ENCODE measurements at regions not wholly inside any gene's neighbourhood (a gene's known extent, or its start where the extent isn't known, plus 50 kb on each side); places are given as distances from the start of the nearest gene placed in this dataset.

GRCh38 chr15:46326173-46326572, 691.3 kb downstream of the SQOR start (continued):
- no peak for TF ChIP-seq ZNF687 (IDR thresholded peaks at IDR 0.05)

- POLR2A ChIA-PET, result no interaction called here
- Histone ChIP-seq H3K9ac (ENCODE audit: control insufficient read depth, insufficient read depth, low read length) (no peak overlapping the region), H3K9me3 (replicated peaks; ENCODE audit: control insufficient read depth, insufficient read depth, low read length) (no peaks in the 10 kb centered on the region), H2AFZ (ENCODE audit: control insufficient read depth, low read depth, low read length) (no peak overlapping the region), H3K27me3 (replicated peaks in 1 of 2; ENCODE audit: control insufficient read depth in 2 of 2, insufficient read depth in 2 of 2, low read length in 1 of 2) (no peaks in the 10 kb centered on the region), H3K79me2 (ENCODE audit: control insufficient read depth, insufficient read depth, low read length) (no peaks in the 10 kb centered on the region), H3K4me2 (ENCODE audit: control insufficient read depth, insufficient read depth) (no peak overlapping the region), H3K4me1 (ENCODE audit: control insufficient read depth, insufficient read depth, low read length) (no peaks in the 10 kb centered on the region), H4K20me1 (ENCODE audit: control insufficient read depth, insufficient read depth) (no peaks in the 10 kb centered on the region), H3K27ac (ENCODE audit: control insufficient read depth, insufficient read depth) (no peak overlapping the region), H3K36me3 (ENCODE audit: control insufficient read depth in 2 of 2, insufficient read depth in 2 of 2, low read length in 1 of 2) (no peaks in the 10 kb centered on the region), H3K4me3 (no peak overlapping the region)
- no TSS peak for BruUV-seq (replicated peaks)
- no peak for DNase-seq (ENCODE audit: low read depth, low spot score)
- RAD21 ChIA-PET (ENCODE audit: unreplicated experiment), result no interaction called here
- FAIRE-seq, result no peak
- intact Hi-C loops (cut with micrococcal nuclease; ENCODE audit: unreplicated experiment), result no loop called here
- WGBS (ENCODE audit: insufficient coverage, insufficient replicate concordance, low lambda C conversion rate, missing lambda C conversion rate), result 100% methylated on average over 1 of the region's 1 CpG
- CTCF ChIA-PET, result no interaction called here
- ATAC-seq, result no peak
- in situ Hi-C loops (cut with MboI), result no loop called here
- SMC1A ChIA-PET (ENCODE audit: uncharacterized antibody, unreplicated experiment), result no interaction called here
- TF ChIP-seq CEBPB (IDR thresholded peaks at IDR 0.05; ENCODE audit: borderline replicate concordance in 1 of 2, low read depth in 2 of 2, low read length in 2 of 2), result no peak
- TF ChIP-seq ZBTB11 (CRISPR knock-in tag; IDR thresholded peaks at IDR 0.05), result no peak
- no peak for TF ChIP-seq ELK1 (IDR thresholded peaks at IDR 0.05; ENCODE audit: low read depth, low read length)
- TF ChIP-seq JUND (IDR thresholded peaks at IDR 0.05; ENCODE audit: low read depth, low read length), result no peak
- no peak for TF ChIP-seq BCL11A (IDR thresholded peaks at IDR 0.05; ENCODE audit: low read depth, low read length)
- TF ChIP-seq ZNF592 (IDR thresholded peaks at IDR 0.05), result no peak
- no peak for TF ChIP-seq TAF1 (IDR thresholded peaks at IDR 0.05; ENCODE audit: borderline replicate concordance, low read depth, low read length)
- no peak for TF ChIP-seq IRF4 (IDR thresholded peaks at IDR 0.05; ENCODE audit: low read depth, low read length)
- TF ChIP-seq MAX (IDR thresholded peaks at IDR 0.05; ENCODE audit: low read depth, low read length), result no peak
Measured at GRCh38 chr15:46328821-46329220, 694.0 kb downstream of the SQOR start.

Measured in GM12878 (cell line).